Endothelial cell of umbilical vein (primary cell): ENCODE measurements at regions not wholly inside any gene's neighbourhood (a gene's known extent, or its start where the extent isn't known, plus 50 kb on each side); places are given as distances from the start of the nearest gene placed in this dataset.

Experiments used
- BruUV-seq: library from RNA; stranded (reverse); fragments of 400-500 nt; replicated peaks from 2 replicates; lab custom pipeline; 2021; lab: Mats Ljungman, UMichigan
- CTCF ChIA-PET: fragments of 300-600, 350-600 bp; sonication (Branson Sonifier 250); formaldehyde crosslinking; loops from one replicate; lab custom pipeline; 2021; ENCODE audit warnings: antibody characterized with exemption, inconsistent platforms; lab: Charles Lee
- POLR2A ChIA-PET: fragments of 300-600, 350-600 bp; sonication (Branson Sonifier 250); formaldehyde crosslinking; loops from one replicate; lab custom pipeline; 2021; ENCODE audit warnings: antibody characterized with exemption, inconsistent platforms; lab: Charles Lee
- DNase-seq: peaks from one replicate; pipeline ENCODE4 v3.0.0-alpha.2; 2011; ENCODE audit warnings: low read depth, low spot score
- FAIRE-seq: peaks from 2 replicates; lab custom pipeline; 2011; peaks lifted over from hg19 to GRCh38; lab: Jason Lieb, UNC
- H2AFZ ChIP-seq: 2 replicates; pipeline ENCODE4 v1.6.0; 2012; ENCODE audit warnings: low read depth, low read length, control low read depth, inconsistent platforms
- H3K27ac ChIP-seq: 2 replicates; pipeline ENCODE4 v1.5.1; 2011; ENCODE audit warnings: low read depth, mild to moderate bottlenecking, control low read depth, low read length, moderate library complexity; ENCODE audit not compliant: insufficient read depth
- H3K27me3 ChIP-seq, 2 experiments: 2 replicates each; pipeline versions ENCODE4 v1.6.0 to v1.6.1; 2011; ENCODE audit warnings: low read length in 2 of 2, mixed read lengths in 1 of 2; ENCODE audit not compliant: control insufficient read depth in 2 of 2, insufficient read depth in 2 of 2
- H3K36me3 ChIP-seq, 2 experiments: 2 replicates in 1 of 2; 3 replicates in 1 of 2; pipeline ENCODE4 v1.5.1; 2011; ENCODE audit warnings: low read length in 2 of 2, mild to moderate bottlenecking in 1 of 2, moderate library complexity in 1 of 2; ENCODE audit not compliant: control insufficient read depth in 2 of 2, insufficient read depth in 2 of 2; ENCODE audit errors: extremely low read depth in 1 of 2
- H3K4me1 ChIP-seq: 3 replicates; pipeline ENCODE4 v1.5.1; 2011; ENCODE audit warnings: mild to moderate bottlenecking, low read length; ENCODE audit not compliant: control insufficient read depth, insufficient read depth; ENCODE audit errors: extremely low read depth
- H3K4me2 ChIP-seq: 2 replicates; pipeline ENCODE4 v1.6.1; 2011; ENCODE audit warnings: low read length, control low read depth, mixed read lengths; ENCODE audit not compliant: insufficient read depth
- H3K4me3 ChIP-seq, 3 experiments: fragments of 200-600 bp in 1 of 3; sonication (generic), shearing (Covaris generic) in 1 of 3; replicated peaks in 1 of 3; 2 replicates each; pipeline ENCODE4 v1.5.1; 2011 to 2016; ENCODE audit warnings: control low read depth in 3 of 3, low read length in 3 of 3, mild to moderate bottlenecking in 2 of 3, inconsistent platforms in 1 of 3, low read depth in 1 of 3, moderate library complexity in 1 of 3; ENCODE audit not compliant: insufficient read depth in 1 of 3
- H3K79me2 ChIP-seq: 2 replicates; pipeline ENCODE4 v1.6.0; 2012; ENCODE audit warnings: low read length, inconsistent platforms; ENCODE audit not compliant: control insufficient read depth, insufficient read depth
- H3K9ac ChIP-seq: replicated peaks from 2 replicates; pipeline ENCODE3; 2011; ENCODE audit warnings: low read length, control low read depth; ENCODE audit not compliant: insufficient read depth; ENCODE audit errors: extremely low read depth
- H3K9me1 ChIP-seq: replicated peaks from 3 replicates; pipeline ENCODE4 v1.6.0; 2011; ENCODE audit warnings: mild to moderate bottlenecking, low read length; ENCODE audit not compliant: control insufficient read depth, insufficient read depth; ENCODE audit errors: extremely low read depth
- H3K9me3 ChIP-seq: replicated peaks from 2 replicates; pipeline ENCODE4 v1.5.1; 2012; ENCODE audit warnings: low read length, inconsistent platforms; ENCODE audit not compliant: control insufficient read depth, insufficient read depth
- H4K20me1 ChIP-seq: replicated peaks from 2 replicates; pipeline ENCODE3; 2011; ENCODE audit warnings: mild to moderate bottlenecking, low read length; ENCODE audit not compliant: control insufficient read depth, insufficient read depth; ENCODE audit errors: extremely low read depth
- EZH2 ChIP-seq: IDR thresholded peaks from 2 replicates; pipeline ENCODE4 v1.6.1; 2012; ENCODE audit warnings: borderline replicate concordance, low read depth, mild to moderate bottlenecking, moderate library complexity, low read length, inconsistent platforms; ENCODE audit not compliant: severe bottlenecking
- FOS ChIP-seq: IDR thresholded peaks from 2 replicates; pipeline ENCODE4 v1.6.1; 2011; ENCODE audit warnings: mild to moderate bottlenecking, low read length, moderate library complexity, borderline replicate concordance; ENCODE audit not compliant: insufficient read depth
- GATA2 ChIP-seq: IDR thresholded peaks from 2 replicates; pipeline ENCODE4 v1.7.0; 2011; ENCODE audit warnings: low read depth, mild to moderate bottlenecking, moderate library complexity, mixed read lengths, low read length; ENCODE audit not compliant: insufficient read length, insufficient read depth
- JUN ChIP-seq: IDR thresholded peaks from 2 replicates; pipeline ENCODE4 v1.6.1; 2011; ENCODE audit warnings: borderline replicate concordance, low read depth; ENCODE audit not compliant: insufficient read length, insufficient read depth
- MAX ChIP-seq: IDR thresholded peaks from 2 replicates; pipeline ENCODE4 v1.6.1; 2011; ENCODE audit not compliant: insufficient read depth, insufficient read length
- MYC ChIP-seq: IDR thresholded peaks from one replicate; pipeline ENCODE4 v1.6.1; 2011; ENCODE audit warnings: mild to moderate bottlenecking, low read depth, low read length
- POLR2A ChIP-seq: IDR thresholded peaks from 2 replicates; pipeline ENCODE4 v1.6.1; 2012; ENCODE audit warnings: low read depth, mild to moderate bottlenecking, control low read depth, low read length
- POLR2AphosphoS5 ChIP-seq: IDR thresholded peaks from 2 replicates; pipeline ENCODE4 v1.6.1; 2012; ENCODE audit warnings: low read depth, mild to moderate bottlenecking, control low read depth, low read length, moderate library complexity; ENCODE audit not compliant: insufficient read depth
- dilution Hi-C: fragments of 300-500 bp; cut with MboI; formaldehyde crosslinking; loops from one replicate; pipeline ENCODE4 v1.15.0; 2019; ENCODE audit warnings: low sequenced_read_pairs; ENCODE audit not compliant: extremely low pct_ligation_motif_present
- intact Hi-C: fragments of 100-400 bp; cut with micrococcal nuclease; formaldehyde crosslinking; loops from one replicate; pipeline ENCODE4 v1.10.0; 2022
- TF ChIP-seq, protein P1 (sequence below), 2 donors: IDR thresholded peaks; 1 replicate in 1 of 2; 2 replicates in 1 of 2; pipeline ENCODE4 v1.5.1; 2011; ENCODE audit warnings: low read length in 2 of 2, mild to moderate bottlenecking in 2 of 2, moderate library complexity in 2 of 2, control low read depth in 1 of 2, inconsistent platforms in 1 of 2, low read depth in 1 of 2; ENCODE audit not compliant: insufficient read depth in 1 of 2; ENCODE audit errors: extremely low read depth in 1 of 2

DNA sequence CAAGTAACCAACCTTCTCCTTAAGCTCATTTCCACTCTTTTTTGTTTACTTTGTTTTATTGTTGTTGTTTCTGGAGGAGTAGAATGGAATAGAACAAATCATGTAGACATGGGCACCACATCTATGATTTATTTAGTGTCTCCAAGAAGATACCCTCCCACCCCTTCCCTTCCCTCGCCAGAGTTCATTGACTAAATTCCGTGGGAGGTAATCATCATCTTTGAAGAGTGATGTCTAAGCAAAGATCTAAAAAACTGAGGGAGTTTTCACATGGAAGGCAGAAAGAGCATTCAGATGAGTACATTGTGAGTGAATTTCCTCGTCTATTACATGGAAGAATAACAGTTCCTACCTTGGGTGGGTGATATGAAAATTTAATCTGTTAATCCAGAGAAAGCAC, 136.2 kb downstream of the SEC16B start:
- no peak for DNase-seq
- POLR2A ChIA-PET, result no interaction called here
- Histone ChIP-seq H3K9me3 (no peaks in the 10 kb centered on the region), H3K4me1 (no peaks in the 10 kb centered on the region), H3K4me2 (no peak overlapping the region), H3K4me3 (no peak overlapping the region), H3K9ac (no peak overlapping the region), H2AFZ (no peak overlapping the region), H3K9me1 (no peaks in the 10 kb centered on the region), H3K36me3 (no peaks in the 10 kb centered on the region), H3K79me2 (no peaks in the 10 kb centered on the region), H3K27me3 (no peaks in the 10 kb centered on the region), H4K20me1 (no peaks in the 10 kb centered on the region), H3K27ac (no peak overlapping the region)
- intact Hi-C loops (no loop called here), dilution Hi-C loops (no loop called here)
- CTCF ChIA-PET, result no interaction called here
- TF ChIP-seq POLR2A (no peak), MAX (no peak), EZH2 (no peak), GATA2 (no peak), JUN (no peak), POLR2AphosphoS5 (no peak), MYC (no peak), FOS (no peak)
- TF ChIP-seq, protein P1, sequence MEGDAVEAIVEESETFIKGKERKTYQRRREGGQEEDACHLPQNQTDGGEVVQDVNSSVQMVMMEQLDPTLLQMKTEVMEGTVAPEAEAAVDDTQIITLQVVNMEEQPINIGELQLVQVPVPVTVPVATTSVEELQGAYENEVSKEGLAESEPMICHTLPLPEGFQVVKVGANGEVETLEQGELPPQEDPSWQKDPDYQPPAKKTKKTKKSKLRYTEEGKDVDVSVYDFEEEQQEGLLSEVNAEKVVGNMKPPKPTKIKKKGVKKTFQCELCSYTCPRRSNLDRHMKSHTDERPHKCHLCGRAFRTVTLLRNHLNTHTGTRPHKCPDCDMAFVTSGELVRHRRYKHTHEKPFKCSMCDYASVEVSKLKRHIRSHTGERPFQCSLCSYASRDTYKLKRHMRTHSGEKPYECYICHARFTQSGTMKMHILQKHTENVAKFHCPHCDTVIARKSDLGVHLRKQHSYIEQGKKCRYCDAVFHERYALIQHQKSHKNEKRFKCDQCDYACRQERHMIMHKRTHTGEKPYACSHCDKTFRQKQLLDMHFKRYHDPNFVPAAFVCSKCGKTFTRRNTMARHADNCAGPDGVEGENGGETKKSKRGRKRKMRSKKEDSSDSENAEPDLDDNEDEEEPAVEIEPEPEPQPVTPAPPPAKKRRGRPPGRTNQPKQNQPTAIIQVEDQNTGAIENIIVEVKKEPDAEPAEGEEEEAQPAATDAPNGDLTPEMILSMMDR (IDR thresholded peaks at IDR 0.05; ENCODE audit: extremely low read depth in 1 of 2, insufficient read depth in 1 of 2, low read depth in 1 of 2, low read length in 2 of 2), result no peak
- FAIRE-seq, result no peak
- BruUV-seq, result no TSS peak
